ENCODE measurements at regions not wholly inside any gene's neighbourhood (a gene's known extent, or its start where the extent isn't known, plus 50 kb on each side); places are given as distances from the start of the nearest gene placed in this dataset.
A peak's percentile ranks its signal among the peaks of the same experiment; 100 is the strongest.
"Not testable (repeated sequence)": the region's sequence is repeated elsewhere in the genome, so short reads cannot be mapped to it uniquely, and the experiment has no call there.

DNA sequence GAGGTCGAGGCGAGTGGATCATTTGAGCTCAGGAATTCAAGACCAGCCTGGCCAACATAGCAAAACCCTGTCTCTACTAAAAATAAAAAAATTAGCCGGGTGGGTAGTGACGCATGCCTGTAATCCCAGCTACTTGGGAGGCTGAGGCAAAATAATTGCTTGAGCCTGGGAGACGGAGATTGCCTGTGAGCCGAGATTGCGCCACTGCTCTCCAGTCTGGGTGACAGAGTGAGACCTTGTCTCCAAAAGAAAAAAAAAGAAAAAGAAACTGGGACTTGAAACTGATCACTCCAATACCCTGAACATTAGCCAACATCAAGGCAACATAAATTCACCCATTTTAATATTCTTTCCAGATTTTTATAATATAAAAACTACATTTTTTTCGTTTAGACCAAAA is 874.6 kb upstream of the MBL2 start:
- not testable (repeated sequence) for FAIRE-seq

DNA sequence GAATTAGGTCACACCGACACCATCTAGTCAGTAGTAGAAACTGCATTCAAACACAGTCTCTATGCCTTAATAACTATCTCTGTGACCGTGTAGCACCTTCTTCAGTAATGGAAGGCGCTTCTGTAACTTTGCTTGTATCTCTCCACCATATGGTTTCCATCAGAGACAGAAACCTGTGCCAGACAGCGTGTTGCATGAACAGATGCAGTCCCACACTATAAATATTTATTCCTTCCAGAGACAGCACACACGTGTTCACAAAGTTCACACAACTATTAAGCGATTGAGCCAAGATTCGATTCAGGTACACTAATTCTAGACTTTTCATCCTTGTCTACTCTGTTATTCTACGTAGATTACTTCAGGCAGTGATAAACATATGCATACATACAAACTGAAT is 873.9 kb upstream of the MBL2 start:
- FAIRE-seq = no peak

DNA sequence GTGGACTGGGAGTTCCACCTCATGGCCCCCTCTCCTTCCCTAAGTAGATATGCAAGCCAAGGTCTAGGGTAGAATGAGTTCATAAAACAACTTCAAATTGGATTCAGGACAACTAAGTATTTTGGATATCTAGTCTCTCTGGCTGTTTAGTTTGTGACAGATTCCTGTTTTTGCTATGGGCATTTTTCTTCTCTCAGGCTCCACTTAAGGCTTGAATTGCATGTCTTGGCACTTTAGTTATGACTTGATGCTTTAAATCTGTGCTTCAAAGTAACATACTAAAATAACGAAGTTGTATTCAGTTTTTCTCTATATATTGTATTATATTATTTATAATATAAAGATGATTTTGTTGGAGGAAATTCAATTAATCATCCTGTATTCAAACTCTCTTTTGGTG is 873.4 kb upstream of the MBL2 start:
- FAIRE-seq = no peak

DNA sequence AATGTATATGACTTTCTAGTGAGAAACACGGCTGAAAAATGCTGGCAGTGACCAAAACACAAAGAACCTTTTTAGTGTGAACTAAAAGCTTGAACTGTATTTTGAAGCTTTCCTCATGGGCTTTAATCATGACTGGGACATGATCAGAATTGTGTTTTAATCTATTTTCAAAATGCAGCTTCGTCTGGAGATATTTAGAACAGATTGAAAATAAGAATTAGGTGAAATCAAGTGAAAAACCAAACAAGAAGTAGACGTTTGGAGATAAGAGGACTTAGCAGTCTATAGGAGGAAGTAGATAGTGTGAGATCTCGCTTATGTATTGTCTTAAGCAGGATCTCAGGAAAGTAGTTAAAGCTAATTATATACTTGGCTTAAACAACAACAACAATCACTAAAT is 865.4 kb upstream of the MBL2 start:
- FAIRE-seq = no peak

DNA sequence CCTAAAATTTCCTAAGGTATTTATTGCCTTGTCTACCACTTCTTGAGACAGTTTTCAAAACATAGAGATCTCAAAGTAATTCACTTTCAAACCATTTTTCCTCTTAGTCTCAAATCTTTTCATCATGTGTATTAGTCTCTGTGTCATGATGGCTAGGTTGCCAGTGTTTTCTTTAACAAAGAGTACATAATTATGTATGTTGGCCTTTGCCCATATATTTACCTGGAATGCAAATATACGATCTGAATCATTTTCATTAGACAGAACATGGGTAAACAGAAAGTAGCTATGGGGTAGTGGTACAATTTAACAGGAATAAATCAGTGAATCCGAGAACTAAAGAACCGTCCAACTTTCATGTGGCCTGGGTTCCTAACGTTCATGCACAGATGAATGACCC is 852.1 kb upstream of the MBL2 start:
- FAIRE-seq = no peak

DNA sequence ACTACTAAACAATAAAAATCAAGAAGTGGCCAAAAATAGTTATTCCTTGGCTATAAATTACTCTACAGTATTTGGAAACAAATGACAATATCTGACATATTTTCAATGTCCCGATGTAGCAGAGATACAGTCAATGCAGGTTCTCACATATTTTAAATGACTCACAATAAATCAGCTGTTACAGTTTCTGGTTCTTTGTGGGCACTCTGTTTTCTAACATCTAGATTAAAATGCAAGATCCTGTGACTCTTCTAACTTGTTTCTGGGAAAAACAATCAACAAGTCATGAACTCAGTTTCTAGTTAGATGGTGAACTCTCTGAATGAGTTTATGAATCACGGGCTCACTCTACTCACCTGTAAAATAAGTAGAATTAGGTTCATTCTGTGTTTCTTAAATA is 849.6 kb upstream of the MBL2 start:
- FAIRE-seq = no peak

DNA sequence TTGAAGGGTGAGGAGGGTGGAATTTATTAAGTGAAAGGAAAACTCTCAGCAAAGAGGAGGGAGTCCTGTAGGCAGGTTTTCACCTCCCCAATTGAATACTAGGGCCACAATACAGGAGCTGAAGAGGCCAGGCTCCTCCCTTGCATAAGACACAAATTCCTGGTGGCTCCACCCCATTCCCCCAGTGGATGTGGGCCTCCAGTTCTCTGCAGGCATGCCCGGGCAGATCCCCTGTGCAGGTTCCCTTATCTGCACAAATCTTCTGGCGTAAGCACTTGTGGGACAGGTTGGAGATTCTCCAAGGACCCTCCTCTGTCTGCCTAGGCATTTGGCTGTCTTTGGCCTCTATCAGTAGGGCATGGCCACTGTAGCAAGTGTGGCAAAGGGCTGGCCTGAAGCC is 847.1 kb upstream of the MBL2 start:
- no peak for FAIRE-seq

DNA sequence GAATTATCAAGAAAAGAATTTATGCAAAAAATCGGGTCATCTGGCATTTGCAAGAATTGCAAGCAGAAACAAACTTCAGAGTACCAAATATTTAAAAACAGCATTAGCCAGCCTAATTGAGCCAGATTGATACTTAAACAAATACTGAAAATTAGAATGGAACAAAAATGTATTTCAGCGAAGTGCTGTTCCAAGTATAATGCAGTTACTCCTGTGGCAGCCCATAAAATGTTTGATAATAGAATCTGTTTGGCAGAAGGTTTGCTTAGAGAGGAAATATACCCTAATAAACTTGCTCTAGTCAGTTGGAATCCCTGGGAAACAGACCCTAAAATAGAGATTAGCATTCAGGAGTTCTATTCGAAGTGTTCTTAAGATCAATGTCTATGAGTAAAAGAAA is 835.1 kb upstream of the MBL2 start:
- FAIRE-seq = no peak

DNA sequence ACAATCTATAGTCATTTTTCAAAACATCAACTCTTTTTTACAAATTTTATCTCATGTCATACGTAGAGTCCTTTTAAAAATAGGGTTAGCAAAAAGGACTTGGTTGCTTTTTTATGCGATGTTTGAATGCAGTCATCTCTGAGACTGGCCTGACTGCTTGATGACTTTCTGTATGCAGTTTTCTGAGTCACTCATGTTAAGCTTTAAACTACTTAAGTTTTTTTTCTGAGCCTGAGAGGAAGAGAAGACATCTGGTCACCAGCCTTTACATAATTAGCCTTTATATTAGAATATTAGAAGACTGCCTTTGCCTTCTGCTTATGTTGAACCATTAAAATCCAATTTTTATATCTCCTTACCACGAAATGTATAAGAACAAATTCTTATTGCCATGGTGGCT is 834.4 kb upstream of the MBL2 start:
- no peak for FAIRE-seq

DNA sequence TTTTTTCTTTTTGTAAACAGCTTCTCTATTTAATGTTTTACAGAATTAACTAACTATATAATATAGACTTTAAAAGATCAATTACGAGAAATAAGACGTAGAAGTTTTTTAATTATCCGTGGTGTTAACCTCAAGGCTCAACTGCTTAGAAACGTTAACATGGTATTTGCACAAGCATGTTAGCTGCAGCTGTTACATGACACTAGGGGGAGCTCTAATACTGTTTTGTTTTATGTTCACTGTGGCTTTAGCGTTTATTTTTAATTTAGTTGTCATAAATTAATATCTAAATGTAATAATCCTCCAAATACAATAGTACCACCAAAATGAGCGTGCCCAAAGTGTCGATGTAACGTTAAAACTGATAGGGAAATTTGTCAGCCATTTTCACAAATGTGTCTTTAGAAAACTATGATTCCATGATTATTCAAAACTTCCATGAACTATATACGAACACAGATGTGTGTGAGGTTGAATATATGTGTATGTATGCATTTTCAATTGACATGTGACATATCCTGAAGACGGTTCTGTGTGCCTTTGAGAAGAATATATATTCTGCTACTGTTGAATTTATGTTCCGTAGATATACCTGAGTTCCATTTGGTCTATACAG is 828.8 kb upstream of the MBL2 start:
- FAIRE-seq = peak; percentile 88

DNA sequence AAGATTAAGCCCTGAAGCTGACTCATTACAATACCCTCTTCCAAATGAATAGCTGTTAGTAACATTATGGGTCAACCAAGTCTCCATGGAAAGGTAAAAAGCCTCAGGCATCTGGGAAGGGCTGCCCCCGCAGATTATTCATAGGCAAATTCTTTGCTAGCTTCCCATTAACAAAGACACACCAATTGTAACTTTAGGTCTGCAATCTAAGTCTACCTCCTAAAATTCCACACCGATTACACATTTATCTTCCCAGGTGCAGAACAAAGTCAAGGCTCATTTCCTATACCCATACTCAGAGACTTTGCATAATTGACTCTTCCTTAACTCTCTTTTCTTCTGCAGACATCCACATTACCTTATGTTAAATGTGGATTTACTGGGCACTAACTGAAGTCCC is 826.3 kb upstream of the MBL2 start:
- no peak for FAIRE-seq

DNA sequence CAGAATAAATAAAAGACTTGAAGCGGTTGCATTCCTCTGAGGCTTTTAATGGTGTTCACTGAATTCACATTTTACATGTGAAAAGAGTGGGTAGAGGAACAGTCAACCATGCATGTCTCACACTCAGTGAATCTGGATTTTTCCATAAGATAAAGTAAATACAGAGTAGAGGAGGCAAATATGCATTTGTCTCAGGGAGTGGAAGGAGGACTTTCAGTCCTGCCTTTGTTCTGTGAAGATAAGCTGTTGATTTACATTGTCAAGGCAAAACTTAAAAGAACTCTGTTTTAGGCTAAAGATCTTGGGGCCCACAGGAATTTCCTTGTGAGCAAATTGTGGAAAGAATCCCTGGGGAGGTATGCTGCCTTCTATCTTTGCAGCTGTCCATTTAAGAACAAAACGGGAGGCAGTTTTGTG is 825.3 kb upstream of the MBL2 start:
- no peak for FAIRE-seq

DNA sequence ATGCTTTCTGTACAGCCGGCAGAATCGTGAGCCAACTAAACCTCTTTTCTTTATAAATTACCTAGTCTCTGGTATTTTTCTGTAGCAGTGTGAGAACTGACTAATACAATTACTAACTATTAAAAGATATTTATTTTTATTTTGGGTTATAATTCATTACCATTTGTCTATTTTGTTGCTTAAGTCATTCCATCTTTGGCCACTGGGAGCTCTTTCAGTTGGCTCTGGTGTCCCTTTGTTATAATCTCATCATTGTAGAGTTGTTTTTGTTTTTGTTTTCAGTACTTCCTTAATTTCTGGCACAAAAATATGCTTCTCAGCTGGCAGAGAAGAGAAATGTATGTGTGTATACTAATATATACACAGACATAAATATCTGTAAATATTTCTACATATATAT is 807.9 kb upstream of the MBL2 start:
- no peak for FAIRE-seq

DNA sequence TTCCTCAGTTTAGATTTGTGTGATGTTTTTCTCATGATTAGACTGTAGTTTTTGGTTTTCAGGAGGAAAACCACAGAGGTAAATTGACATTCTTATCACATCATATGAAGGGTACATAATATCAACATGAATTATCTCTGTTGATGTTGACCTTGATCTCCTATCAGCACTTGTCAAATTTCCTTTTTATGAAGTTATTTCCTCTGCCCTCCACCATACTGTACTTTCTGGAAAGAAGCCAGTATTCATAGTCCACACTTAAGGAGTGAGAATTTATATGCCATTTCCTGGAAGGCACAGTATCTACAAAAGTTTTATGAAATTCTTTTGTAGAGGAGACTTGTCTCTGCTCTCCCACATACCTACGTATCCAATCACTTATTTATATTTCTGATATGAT is 807.2 kb upstream of the MBL2 start:
- FAIRE-seq = no peak

DNA sequence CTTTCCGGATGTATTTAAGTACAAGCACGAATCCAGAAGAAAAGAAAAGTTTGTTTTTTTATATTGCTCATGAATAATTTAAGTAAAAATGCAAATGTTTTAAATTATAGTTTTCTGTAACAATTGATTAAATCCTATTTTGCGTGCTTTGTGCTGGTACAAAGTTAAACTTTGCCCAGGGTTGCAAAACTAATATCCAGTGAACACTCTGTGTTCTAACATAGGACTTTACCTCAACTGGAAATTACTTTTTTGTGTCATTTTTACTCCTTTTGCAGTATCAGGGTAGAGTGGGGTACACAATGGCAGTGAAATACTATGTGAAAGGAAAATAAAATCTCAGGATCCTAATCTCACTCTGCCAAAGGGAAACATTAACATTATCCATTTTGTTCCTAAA is 801.4 kb upstream of the MBL2 start:
- FAIRE-seq = no peak

DNA sequence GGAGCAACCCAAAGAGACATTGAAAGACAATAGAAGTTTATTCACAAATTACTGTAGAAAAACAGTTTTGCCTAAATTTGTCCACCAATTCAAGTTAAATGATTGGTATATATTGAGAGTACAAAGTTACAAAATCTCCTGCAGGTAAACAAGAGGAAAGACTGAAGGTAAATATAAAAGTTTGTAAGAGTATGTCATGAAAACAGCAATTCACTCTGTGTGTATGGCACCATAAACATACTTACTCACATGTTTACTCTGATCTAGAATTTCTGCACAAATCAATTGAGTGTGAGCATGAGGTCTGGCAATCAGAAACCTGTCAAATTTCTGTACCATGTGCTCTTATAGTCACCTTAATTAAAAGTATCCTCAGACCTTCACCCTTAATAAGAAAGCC is 800.9 kb upstream of the MBL2 start:
- no peak for FAIRE-seq

DNA sequence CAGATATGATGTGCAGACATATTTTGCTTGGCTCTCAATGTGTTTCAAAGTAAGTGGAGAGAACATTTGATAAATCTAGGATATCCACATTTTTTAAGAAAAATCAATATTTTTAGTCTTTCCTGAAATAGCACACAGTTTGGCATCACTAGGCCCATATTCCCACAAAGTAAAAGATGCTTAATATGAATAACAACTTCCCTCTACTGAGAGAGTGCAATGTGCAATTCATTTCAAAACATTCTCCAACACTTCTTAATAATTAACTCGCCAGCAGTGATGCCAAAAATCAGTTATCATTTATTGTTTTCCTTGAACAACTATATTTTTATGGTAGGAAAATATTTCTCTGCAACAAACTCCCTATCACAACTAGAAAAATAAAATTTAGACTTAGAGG is 800.2 kb upstream of the MBL2 start:
- no peak for FAIRE-seq

DNA sequence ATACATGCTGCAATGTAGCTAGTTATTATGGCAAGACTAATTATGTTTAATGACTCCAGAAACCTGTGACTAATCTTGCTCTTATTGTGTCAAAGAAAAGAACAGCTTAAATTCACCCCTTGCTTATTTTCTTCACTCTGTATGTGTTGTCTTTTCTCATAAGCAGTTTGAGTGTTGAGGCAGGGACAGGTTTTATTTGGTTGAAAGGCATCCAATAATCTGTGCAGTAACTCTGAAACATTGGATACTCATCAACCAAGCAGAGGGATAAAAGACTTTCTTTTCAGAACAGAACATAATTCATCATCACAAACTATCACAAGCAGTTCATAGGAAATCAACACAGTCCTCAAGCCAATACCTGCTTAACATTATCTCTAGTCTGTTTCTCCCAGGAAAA is 797.6 kb upstream of the MBL2 start:
- no peak for FAIRE-seq

DNA sequence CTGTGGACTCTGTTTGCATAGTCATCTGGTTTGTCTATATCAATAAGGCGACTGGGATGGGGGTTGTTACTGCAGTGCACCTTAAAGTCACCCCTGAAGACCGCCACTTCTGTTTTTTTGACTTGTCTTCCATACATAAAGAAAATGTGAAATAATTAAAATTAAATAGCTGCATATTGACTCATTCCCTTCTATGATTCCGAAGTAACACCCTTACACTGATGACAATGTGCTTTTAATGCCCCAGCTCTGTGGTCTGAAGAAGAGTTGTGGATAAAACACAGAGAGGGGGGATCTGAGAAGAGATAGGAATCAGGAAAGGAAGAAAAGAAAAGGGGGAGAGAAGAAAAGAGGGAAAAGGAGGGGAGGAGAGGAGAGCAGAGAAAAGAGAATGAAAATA is 796.9 kb upstream of the MBL2 start:
- FAIRE-seq = no peak

DNA sequence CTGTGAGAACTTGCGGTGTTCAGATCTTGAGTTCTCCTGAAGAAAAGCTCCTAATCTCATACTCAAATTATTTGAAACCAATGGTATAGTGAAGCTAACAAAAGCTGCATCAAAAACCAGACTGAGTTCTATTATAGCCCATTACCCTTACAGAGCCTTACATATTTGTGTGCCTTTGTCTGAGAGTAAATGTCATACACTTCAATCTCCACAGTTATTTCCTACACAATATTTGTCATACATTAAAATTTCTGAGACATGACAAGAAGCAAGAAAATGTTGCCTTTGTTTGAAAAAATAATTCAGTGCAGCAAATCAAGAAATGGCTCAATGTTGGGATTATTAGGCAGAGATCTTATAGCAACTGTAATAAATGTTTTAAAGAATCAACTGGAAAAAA is 776.1 kb upstream of the MBL2 start:
- no peak for FAIRE-seq

DNA sequence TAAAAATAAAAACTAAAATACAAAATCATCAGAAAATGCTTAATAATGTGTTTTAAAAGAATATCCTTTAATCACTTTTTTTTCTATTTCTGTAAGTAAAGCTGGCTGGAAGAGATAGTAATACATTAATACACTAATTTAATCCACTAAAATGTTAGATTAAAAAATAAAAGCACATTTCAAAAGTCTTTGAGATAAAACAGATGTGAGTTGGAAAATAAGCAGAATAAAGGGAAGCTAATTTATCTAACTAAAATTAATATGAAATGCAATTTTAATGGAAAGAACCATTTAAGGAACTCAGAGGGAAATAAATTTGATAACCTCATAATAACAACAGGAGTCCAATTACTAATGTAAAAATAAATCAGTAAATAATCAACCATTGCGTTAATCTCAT is 774.8 kb upstream of the MBL2 start:
- peak; percentile 64 for FAIRE-seq

DNA sequence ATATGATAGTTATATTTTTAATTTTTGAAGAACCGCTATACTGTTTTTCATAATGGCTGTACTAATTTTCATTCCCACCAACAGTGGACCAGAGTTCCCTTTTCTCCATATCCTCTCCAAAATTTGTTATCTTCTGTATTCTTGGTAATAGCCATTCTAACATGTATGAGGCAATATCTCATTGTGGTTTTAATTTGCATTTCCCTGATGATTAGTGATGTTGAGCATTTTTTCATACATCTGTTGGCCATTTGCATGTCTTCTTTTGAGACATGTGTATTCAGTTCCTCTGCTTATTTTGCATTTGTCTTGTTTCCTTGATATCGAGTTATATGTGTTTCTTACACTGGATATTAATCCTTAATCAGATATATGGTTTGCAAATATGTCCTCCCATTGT is 770.8 kb upstream of the MBL2 start:
- no peak for FAIRE-seq

DNA sequence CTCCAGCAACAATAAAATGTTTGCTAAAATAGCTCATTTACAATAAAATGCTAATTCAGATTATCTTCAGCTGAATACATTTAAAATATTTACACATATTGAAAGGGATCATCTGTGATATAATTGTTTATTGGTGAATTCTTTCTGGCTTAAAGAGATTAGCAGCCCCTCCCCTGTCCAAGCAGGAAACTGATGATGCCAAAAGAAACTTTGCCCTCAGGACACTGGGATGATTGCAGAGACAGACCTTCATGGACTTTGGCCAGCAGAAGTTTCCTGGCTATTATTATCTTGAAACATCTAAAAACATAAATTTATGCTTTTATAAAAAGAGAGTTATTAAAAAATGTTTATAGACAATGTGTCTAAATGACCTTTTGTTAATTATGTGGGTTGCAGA is 764.9 kb upstream of the MBL2 start:
- no peak for FAIRE-seq

DNA sequence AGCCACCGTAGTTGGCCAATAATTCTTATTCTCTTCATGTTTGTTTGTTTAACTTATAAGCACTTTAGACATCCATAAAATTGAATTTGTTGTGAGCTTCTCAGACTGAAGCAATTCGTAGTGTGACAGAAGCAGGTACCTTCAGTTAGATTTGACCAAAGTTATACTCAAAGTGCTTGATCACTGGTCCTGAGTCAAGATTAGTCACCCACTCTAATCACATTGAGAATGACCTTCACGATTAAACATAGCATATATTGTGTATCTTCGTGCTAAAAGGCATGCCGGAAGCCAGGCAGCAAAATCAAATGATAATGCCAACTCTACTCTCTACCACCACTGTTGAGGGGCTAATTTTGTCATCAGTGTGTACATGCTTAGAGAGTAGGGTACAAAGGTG is 763.7 kb upstream of the MBL2 start:
- no peak for FAIRE-seq

DNA sequence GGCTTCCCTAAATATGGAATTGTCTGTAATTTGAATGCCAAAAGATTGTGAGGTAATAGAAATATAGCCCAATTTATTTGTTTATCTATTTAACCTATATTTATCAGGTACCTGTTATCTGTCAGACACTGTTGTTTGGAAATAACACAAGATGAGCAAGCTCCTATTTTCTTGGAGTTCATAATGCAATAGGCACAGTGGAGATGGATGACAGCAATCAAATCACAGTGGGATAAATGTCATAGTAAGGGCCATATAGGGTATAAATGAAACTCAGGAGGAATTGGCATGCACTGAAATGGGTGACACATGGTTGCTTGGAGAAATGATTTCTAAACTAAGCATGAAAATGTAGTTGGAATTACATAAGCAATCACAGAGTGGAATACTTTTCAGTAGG is 761.8 kb upstream of the MBL2 start:
- no peak for FAIRE-seq

DNA sequence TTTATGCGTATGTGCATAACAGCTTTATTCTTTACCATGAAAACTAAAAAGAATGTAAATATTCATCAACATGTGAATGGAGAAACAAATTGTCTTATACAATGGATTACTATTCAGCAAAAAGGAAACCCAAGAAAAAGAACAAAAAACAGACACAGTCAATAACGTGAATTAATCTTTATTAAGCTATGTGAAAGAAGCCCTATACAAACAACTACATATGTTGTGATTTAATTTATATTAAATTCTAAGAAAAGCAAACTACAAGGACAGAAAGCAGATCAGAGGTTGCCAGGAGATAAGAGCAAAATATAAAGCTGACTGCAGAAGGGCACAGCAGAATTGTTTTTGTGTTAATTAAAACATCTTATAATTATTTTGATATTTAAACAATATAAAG is 756.4 kb upstream of the MBL2 start:
- no peak for FAIRE-seq

All from A204.1 (cell line).